Kidney (tissue), 13 donors: ENCODE measurements at regions not wholly inside any gene's neighbourhood (a gene's known extent, or its start where the extent isn't known, plus 50 kb on each side); places are given as distances from the start of the nearest gene placed in this dataset.

Experiments used
- DNase-seq, 5 donors: peaks; one replicate each; pipeline ENCODE4 v3.0.0-alpha.2; 2013 to 2020
- FAIRE-seq: peaks from 2 replicates; lab custom pipeline; 2012; peaks lifted over from hg19 to GRCh38; lab: Jason Lieb, UNC
- H3K27ac ChIP-seq, 2 donors: one replicate each; pipeline ENCODE4 v1.7.0; 2013; ENCODE audit warnings: low read depth in 2 of 2, low read length in 2 of 2, inconsistent platforms in 1 of 2
- H3K27me3 ChIP-seq: one replicate; pipeline ENCODE4 v1.7.1; 2013; ENCODE audit warnings: low read length, inconsistent platforms; ENCODE audit not compliant: control insufficient read depth, insufficient read depth
- H3K36me3 ChIP-seq, 3 donors: one replicate each; pipeline versions ENCODE4 v1.7.0 to v1.7.1; 2013; ENCODE audit warnings: low read length in 3 of 3, control low read depth in 1 of 3, inconsistent platforms in 1 of 3; ENCODE audit not compliant: insufficient read depth in 3 of 3, control insufficient read depth in 2 of 3
- H3K4me1 ChIP-seq, 3 donors: one replicate each; pipeline versions ENCODE4 v1.7.0 to v1.7.1; 2013; ENCODE audit warnings: low read length in 3 of 3, inconsistent platforms in 1 of 3, low read depth in 1 of 3; ENCODE audit not compliant: control insufficient read depth in 2 of 3, insufficient read depth in 2 of 3
- H3K4me3 ChIP-seq, 3 donors: one replicate each; pipeline versions ENCODE4 v1.7.0 to v1.8.1; 2013; ENCODE audit warnings: low read length in 3 of 3, control low read depth in 1 of 3, inconsistent platforms in 1 of 3
- H3K9ac ChIP-seq, 3 donors: one replicate each; pipeline versions ENCODE4 v1.7.0 to v1.7.1; 2013; ENCODE audit warnings: low read length in 3 of 3, control low read depth in 1 of 3, inconsistent platforms in 1 of 3
- H3K9me3 ChIP-seq, 3 donors: one replicate each; pipeline versions ENCODE4 v1.7.0 to v1.7.1; 2013; ENCODE audit warnings: low read length in 3 of 3, control low read depth in 1 of 3, inconsistent platforms in 1 of 3; ENCODE audit not compliant: control insufficient read depth in 2 of 3, insufficient read depth in 1 of 3
- intact Hi-C: fragments of 100-400 bp; cut with DNase I; formaldehyde crosslinking; loops from one replicate; pipeline ENCODE4 v1.11.1; 2022
- TF ChIP-seq, protein P1 (sequence below): IDR thresholded peaks from 3 replicates; pipeline ENCODE4 v1.5.1; 2012; ENCODE audit warnings: mild to moderate bottlenecking, moderate library complexity, borderline replicate concordance; ENCODE audit not compliant: insufficient read depth; ENCODE audit errors: extremely low read depth
- donor health status: control.
- donor health status: control.
- donor health status: control.
- donor health status: control.
- donor health status: control.
- donor health status: DM: yes; HTN: yes; CAD: no.
- donor health status: Normal renal cell carcinoma (clear cell type).

DNA sequence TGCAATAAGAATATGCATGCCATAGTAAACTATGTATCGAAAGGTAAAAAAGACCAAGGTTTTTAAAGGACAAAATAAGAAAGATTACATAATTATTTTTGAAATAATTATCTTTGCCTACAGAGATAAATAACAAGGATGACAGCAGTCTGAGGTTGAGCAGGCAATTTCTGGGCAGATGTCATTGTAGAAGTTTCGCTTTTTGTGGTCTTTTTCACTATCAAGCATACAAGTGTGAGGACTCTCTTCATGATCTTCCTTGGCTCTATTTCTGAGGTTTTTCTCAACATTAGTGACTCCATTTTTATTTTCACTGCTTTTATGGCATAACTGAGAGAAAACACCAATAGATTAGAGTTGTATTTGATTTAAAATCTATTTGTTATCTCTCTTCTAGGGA is 1337.9 kb upstream of the EPHA6 start:
- no peaks in the 10 kb centered on the region for H3K4me1 ChIP-seq
- no peak for FAIRE-seq
- no peaks in the 10 kb centered on the region for H3K36me3 ChIP-seq
- intact Hi-C loops = no loop called here
- no peak overlapping the region for H3K27ac ChIP-seq
- TF ChIP-seq, protein P1, sequence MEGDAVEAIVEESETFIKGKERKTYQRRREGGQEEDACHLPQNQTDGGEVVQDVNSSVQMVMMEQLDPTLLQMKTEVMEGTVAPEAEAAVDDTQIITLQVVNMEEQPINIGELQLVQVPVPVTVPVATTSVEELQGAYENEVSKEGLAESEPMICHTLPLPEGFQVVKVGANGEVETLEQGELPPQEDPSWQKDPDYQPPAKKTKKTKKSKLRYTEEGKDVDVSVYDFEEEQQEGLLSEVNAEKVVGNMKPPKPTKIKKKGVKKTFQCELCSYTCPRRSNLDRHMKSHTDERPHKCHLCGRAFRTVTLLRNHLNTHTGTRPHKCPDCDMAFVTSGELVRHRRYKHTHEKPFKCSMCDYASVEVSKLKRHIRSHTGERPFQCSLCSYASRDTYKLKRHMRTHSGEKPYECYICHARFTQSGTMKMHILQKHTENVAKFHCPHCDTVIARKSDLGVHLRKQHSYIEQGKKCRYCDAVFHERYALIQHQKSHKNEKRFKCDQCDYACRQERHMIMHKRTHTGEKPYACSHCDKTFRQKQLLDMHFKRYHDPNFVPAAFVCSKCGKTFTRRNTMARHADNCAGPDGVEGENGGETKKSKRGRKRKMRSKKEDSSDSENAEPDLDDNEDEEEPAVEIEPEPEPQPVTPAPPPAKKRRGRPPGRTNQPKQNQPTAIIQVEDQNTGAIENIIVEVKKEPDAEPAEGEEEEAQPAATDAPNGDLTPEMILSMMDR = no peak
- no peak for DNase-seq
- H3K9ac ChIP-seq = no peak overlapping the region
- H3K4me3 ChIP-seq = no peak overlapping the region
- no peaks in the 10 kb centered on the region for H3K27me3 ChIP-seq
- no peaks in the 10 kb centered on the region for H3K9me3 ChIP-seq

DNA sequence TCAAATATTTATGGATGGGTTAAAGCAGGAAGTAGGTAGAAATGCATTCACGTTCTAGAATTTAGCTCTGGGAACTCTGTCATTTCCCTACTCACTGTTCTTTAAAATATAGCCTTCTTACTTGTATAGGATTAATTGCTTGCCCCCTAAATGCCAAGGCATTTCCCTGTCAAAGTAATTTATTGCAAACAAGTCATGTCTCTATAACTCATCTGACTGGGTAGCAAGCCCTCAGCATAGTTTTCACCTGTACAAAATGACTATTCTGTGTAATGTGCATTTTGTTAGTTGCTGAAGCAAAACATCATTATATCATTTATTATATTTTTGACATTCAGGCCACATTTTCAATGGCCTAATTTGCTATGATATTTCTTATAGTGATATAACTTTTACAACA is 1308.2 kb upstream of the EPHA6 start:
- DNase-seq (no peak), FAIRE-seq (no peak)
- H3K9ac ChIP-seq = no peak overlapping the region
- H3K9me3 ChIP-seq = no peaks in the 10 kb centered on the region
- no peaks in the 10 kb centered on the region for H3K4me1 ChIP-seq
- H3K4me3 ChIP-seq = no peak overlapping the region
- H3K27ac ChIP-seq = no peak overlapping the region
- intact Hi-C loops = no loop called here
- TF ChIP-seq, protein P1 = no peak
- no peaks in the 10 kb centered on the region for H3K36me3 ChIP-seq
- no peaks in the 10 kb centered on the region for H3K27me3 ChIP-seq

DNA sequence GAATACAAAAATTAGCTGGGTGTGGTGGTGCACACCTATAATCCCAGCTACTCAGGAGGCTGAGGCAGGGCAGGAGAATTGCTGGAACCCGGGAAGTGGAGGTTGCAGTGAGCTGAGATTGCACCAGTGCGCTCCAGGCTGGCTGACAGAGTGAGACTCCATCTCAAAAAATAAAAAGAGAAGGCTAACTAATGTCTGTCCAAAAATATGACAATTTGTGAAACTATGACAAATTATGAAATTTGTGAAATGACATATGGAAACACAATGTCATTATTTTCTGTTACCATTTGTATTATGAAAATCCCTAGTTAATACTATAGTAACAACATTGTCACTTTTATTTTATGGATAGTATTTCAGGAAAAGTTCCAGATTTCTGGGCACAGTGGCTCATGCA is 1306.3 kb upstream of the EPHA6 start:
- H3K4me1 ChIP-seq = no peaks in the 10 kb centered on the region
- no peaks in the 10 kb centered on the region for H3K27me3 ChIP-seq
- TF ChIP-seq, protein P1 = no peak
- DNase-seq (no peak), FAIRE-seq (no peak)
- intact Hi-C loops = no loop called here
- H3K9ac ChIP-seq = no peak overlapping the region
- H3K4me3 ChIP-seq = no peak overlapping the region
- H3K27ac ChIP-seq = no peak overlapping the region
- H3K9me3 ChIP-seq = no peaks in the 10 kb centered on the region
- no peaks in the 10 kb centered on the region for H3K36me3 ChIP-seq

DNA sequence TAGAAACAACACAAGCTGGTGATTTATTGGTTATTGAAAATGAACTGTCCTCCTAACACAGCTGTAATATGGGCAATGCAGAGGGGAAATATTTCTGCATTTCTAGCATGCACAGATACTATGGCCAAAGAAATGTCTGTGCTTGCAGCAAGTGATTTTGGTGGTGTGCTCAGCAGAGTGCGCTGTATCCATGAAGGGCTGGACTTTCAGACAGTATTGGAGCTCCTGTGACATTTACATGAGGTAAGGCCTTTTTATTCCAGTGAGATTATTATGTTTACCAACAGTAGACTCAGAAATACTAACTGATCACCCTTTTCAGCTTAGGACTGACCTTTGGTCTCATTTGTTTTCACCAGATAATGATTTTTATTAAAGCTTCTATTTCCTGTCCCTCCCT is 1302.6 kb upstream of the EPHA6 start:
- Histone ChIP-seq H3K36me3 (no peaks in the 10 kb centered on the region), H3K27ac (no peak overlapping the region), H3K9me3 (no peaks in the 10 kb centered on the region), H3K9ac (no peak overlapping the region), H3K4me1 (no peaks in the 10 kb centered on the region), H3K4me3 (no peak overlapping the region), H3K27me3 (no peaks in the 10 kb centered on the region)
- FAIRE-seq (no peak), DNase-seq (no peak)
- TF ChIP-seq, protein P1 = no peak
- intact Hi-C loops = no loop called here
